ENCODE measurements at regions not wholly inside any gene's neighbourhood (a gene's known extent, or its start where the extent isn't known, plus 50 kb on each side); places are given as distances from the start of the nearest gene placed in this dataset.

- H3K4me2 ChIP-seq (ENCODE audit: low read length): no peak overlapping the region
- no peak overlapping the region for H3K27ac Mint-ChIP-seq (ENCODE audit: unreplicated experiment)
- no peaks in the 10 kb centered on the region for H3K36me3 Mint-ChIP-seq (ENCODE audit: low read depth, unreplicated experiment)
- no peak overlapping the region for H3K4me3 Mint-ChIP-seq (ENCODE audit: unreplicated experiment)
- no peak for FAIRE-seq
- H4K20me1 ChIP-seq (ENCODE audit: insufficient read depth, low read length): no peaks in the 10 kb centered on the region
- DNase-seq (ENCODE audit: low read depth): no peak
- no peaks in the 10 kb centered on the region for H3K27me3 Mint-ChIP-seq (ENCODE audit: low read depth, unreplicated experiment)
- no peak overlapping the region for H3K9ac ChIP-seq (ENCODE audit: low read length)
- H3K9me3 Mint-ChIP-seq (ENCODE audit: unreplicated experiment): peaks cover 8% of the 10 kb centered on the region
- H3K4me1 Mint-ChIP-seq (ENCODE audit: low read depth, unreplicated experiment): no peaks in the 10 kb centered on the region
- no peak overlapping the region for H2AFZ ChIP-seq (ENCODE audit: low read depth, low read length)
- no peaks in the 10 kb centered on the region for H3K4me1 ChIP-seq (ENCODE audit: insufficient read depth, low read length)
- TF ChIP-seq CTCF (IDR thresholded peaks at IDR 0.05; ENCODE audit: insufficient read depth, low read depth, low read length): no peak
- TF ChIP-seq EZH2 (IDR thresholded peaks at IDR 0.05; ENCODE audit: insufficient read depth, low read length): no peak
- no peak overlapping the region for H3K27ac ChIP-seq (ENCODE audit: low read depth, low read length)
- H3K27me3 ChIP-seq (ENCODE audit: insufficient read depth, low read length): no peaks in the 10 kb centered on the region
- H3K9me3 ChIP-seq (ENCODE audit: insufficient read depth, low read depth, low read length): no peaks in the 10 kb centered on the region
- H3K79me2 ChIP-seq (ENCODE audit: insufficient read depth, low read length): no peaks in the 10 kb centered on the region
- no peaks in the 10 kb centered on the region for H3K36me3 ChIP-seq (ENCODE audit: insufficient read depth, low read length)
- no peak overlapping the region for H3K4me3 ChIP-seq (ENCODE audit: insufficient read depth, low read depth, low read length)
Measured at GRCh38 chr21:22827422-22827821, 1829.2 kb downstream of the NCAM2 start.

GRCh38 chr21:22842875-22843274 is 1844.7 kb downstream of the NCAM2 start:
- Histone ChIP-seq H2AFZ (ENCODE audit: low read depth, low read length) (no peak overlapping the region), H3K4me1 (ENCODE audit: insufficient read depth, low read length) (no peaks in the 10 kb centered on the region), H3K79me2 (ENCODE audit: insufficient read depth, low read length) (no peaks in the 10 kb centered on the region), H3K4me3 (ENCODE audit: insufficient read depth, low read depth, low read length) (no peak overlapping the region), H3K9me3 (ENCODE audit: insufficient read depth, low read depth, low read length) (peaks cover 4% of the 10 kb centered on the region), H3K27ac (ENCODE audit: low read depth, low read length) (no peak overlapping the region), H4K20me1 (ENCODE audit: insufficient read depth, low read length) (no peaks in the 10 kb centered on the region), H3K9ac (ENCODE audit: low read length) (no peak overlapping the region), H3K27me3 (ENCODE audit: insufficient read depth, low read length) (no peaks in the 10 kb centered on the region), H3K36me3 (ENCODE audit: insufficient read depth, low read length) (no peaks in the 10 kb centered on the region), H3K4me2 (ENCODE audit: low read length) (no peak overlapping the region)
- Mint-ChIP-seq H3K27me3 (ENCODE audit: low read depth, unreplicated experiment) (no peaks in the 10 kb centered on the region), H3K4me1 (ENCODE audit: low read depth, unreplicated experiment) (no peaks in the 10 kb centered on the region), H3K4me3 (ENCODE audit: unreplicated experiment) (no peak overlapping the region), H3K36me3 (ENCODE audit: low read depth, unreplicated experiment) (no peaks in the 10 kb centered on the region), H3K27ac (ENCODE audit: unreplicated experiment) (no peak overlapping the region), H3K9me3 (ENCODE audit: unreplicated experiment) (peaks cover 11% of the 10 kb centered on the region)
- TF ChIP-seq CTCF (IDR thresholded peaks at IDR 0.05; ENCODE audit: insufficient read depth, low read depth, low read length) (no peak), EZH2 (IDR thresholded peaks at IDR 0.05; ENCODE audit: insufficient read depth, low read length) (no peak)
- DNase-seq (ENCODE audit: low read depth): no peak
- FAIRE-seq: no peak

- Histone ChIP-seq H3K4me1 (ENCODE audit: insufficient read depth, low read length) (no peaks in the 10 kb centered on the region), H2AFZ (ENCODE audit: low read depth, low read length) (no peak overlapping the region), H3K9ac (ENCODE audit: low read length) (no peak overlapping the region), H3K4me2 (ENCODE audit: low read length) (no peak overlapping the region), H3K4me3 (ENCODE audit: insufficient read depth, low read depth, low read length) (no peak overlapping the region), H4K20me1 (ENCODE audit: insufficient read depth, low read length) (no peaks in the 10 kb centered on the region), H3K79me2 (ENCODE audit: insufficient read depth, low read length) (no peaks in the 10 kb centered on the region), H3K9me3 (ENCODE audit: insufficient read depth, low read depth, low read length) (peaks cover 2% of the 10 kb centered on the region), H3K36me3 (ENCODE audit: insufficient read depth, low read length) (no peaks in the 10 kb centered on the region), H3K27me3 (ENCODE audit: insufficient read depth, low read length) (no peaks in the 10 kb centered on the region), H3K27ac (ENCODE audit: low read depth, low read length) (no peak overlapping the region)
- Mint-ChIP-seq H3K4me3 (ENCODE audit: unreplicated experiment) (no peak overlapping the region), H3K9me3 (ENCODE audit: unreplicated experiment) (no peaks in the 10 kb centered on the region), H3K36me3 (ENCODE audit: low read depth, unreplicated experiment) (no peaks in the 10 kb centered on the region), H3K4me1 (ENCODE audit: low read depth, unreplicated experiment) (peaks cover 2% of the 10 kb centered on the region), H3K27me3 (ENCODE audit: low read depth, unreplicated experiment) (no peaks in the 10 kb centered on the region), H3K27ac (ENCODE audit: unreplicated experiment) (no peak overlapping the region)
- FAIRE-seq (no peak), DNase-seq (ENCODE audit: low read depth) (no peak)
- no peak for TF ChIP-seq CTCF (IDR thresholded peaks at IDR 0.05; ENCODE audit: insufficient read depth, low read depth, low read length)
- no peak for TF ChIP-seq EZH2 (IDR thresholded peaks at IDR 0.05; ENCODE audit: insufficient read depth, low read length)
Measured at GRCh38 chr21:22855581-22855980, 1857.4 kb downstream of the NCAM2 start.

Measured in astrocyte (in vitro differentiated cells and primary cell).